ENCODE measurements at regions not wholly inside any gene's neighbourhood (a gene's known extent, or its start where the extent isn't known, plus 50 kb on each side); places are given as distances from the start of the nearest gene placed in this dataset.

DNA sequence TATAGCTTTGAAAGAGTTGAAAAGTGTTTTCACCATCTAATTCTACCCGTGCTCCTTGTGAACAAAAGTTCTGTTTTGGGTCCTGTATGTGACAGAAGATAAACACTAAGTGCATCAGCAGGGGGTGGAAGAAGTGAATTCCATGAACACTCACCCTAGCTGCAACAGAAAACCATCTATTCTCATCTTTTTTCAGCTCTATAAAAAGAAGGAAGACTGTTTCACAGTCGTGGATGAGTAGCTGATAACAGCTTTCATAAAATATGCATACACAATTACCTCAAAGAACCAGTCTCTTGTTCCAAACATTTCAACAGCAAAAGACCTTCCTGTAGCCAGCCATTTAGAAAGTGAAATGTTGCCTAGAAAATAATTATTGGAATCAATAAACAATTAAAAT is 281.7 kb upstream of the RASGRP1 start:
- no peak overlapping the region for H2BK15ac ChIP-seq (ENCODE audit: low read length)
- H2BK5ac ChIP-seq (ENCODE audit: low read depth, low read length) = no peak overlapping the region
- no peak overlapping the region for H3K18ac ChIP-seq (ENCODE audit: extremely low read depth, low read length)
- H4K91ac ChIP-seq (replicated peaks; ENCODE audit: insufficient read length, low read length) = no peak overlapping the region
- FAIRE-seq (no peak), DNase-seq (ENCODE audit: low read depth in 1 of 2, low spot score in 2 of 2) (no peak)
- no peak overlapping the region for H3K27ac ChIP-seq (ENCODE audit: low read depth, low read length)
- no peak overlapping the region for H3K14ac ChIP-seq (ENCODE audit: insufficient read length)
- POLR2A ChIA-PET (ENCODE audit: partially characterized antibody) = no interaction called here
- 93% methylated on average over 2 of the region's 2 CpGs; no CpG with 5 or more reads in 1 of the 2 experiments for WGBS, 2 experiments (ENCODE audit: extremely low coverage in 1 of 2, insufficient coverage in 1 of 2, insufficient read length in 1 of 2, insufficient replicate concordance in 2 of 2, low coverage in 1 of 2, low lambda C conversion rate in 2 of 2, missing lambda C conversion rate in 1 of 2)
- TF ChIP-seq KDM1A (IDR thresholded peaks at IDR 0.05; ENCODE audit: borderline replicate concordance, low read length) = no peak
- no peak for TF ChIP-seq RBBP5 (IDR thresholded peaks at IDR 0.05; ENCODE audit: borderline replicate concordance, low read depth, low read length)
- TF ChIP-seq EGR1 (IDR thresholded peaks at IDR 0.05; ENCODE audit: borderline replicate concordance, low read depth, low read length) = no peak
- no peak for TF ChIP-seq CHD1 (IDR thresholded peaks at IDR 0.05; ENCODE audit: low read depth, low read length)
- TF ChIP-seq SIN3A (conservative IDR thresholded peaks at IDR 0.05 in 1 of 2, IDR thresholded peaks at IDR 0.05 in 1 of 2; ENCODE audit: low read depth in 1 of 2, low read length in 2 of 2) = no peak
- TF ChIP-seq KDM5A (IDR thresholded peaks at IDR 0.05; ENCODE audit: low read length) = no peak
- TF ChIP-seq, protein P1, sequence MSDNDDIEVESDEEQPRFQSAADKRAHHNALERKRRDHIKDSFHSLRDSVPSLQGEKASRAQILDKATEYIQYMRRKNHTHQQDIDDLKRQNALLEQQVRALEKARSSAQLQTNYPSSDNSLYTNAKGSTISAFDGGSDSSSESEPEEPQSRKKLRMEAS (IDR thresholded peaks at IDR 0.05) = no peak
- TF ChIP-seq, protein P2, sequence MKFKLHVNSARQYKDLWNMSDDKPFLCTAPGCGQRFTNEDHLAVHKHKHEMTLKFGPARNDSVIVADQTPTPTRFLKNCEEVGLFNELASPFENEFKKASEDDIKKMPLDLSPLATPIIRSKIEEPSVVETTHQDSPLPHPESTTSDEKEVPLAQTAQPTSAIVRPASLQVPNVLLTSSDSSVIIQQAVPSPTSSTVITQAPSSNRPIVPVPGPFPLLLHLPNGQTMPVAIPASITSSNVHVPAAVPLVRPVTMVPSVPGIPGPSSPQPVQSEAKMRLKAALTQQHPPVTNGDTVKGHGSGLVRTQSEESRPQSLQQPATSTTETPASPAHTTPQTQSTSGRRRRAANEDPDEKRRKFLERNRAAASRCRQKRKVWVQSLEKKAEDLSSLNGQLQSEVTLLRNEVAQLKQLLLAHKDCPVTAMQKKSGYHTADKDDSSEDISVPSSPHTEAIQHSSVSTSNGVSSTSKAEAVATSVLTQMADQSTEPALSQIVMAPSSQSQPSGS (IDR thresholded peaks at IDR 0.05; ENCODE audit: low read length) = no peak
- TF ChIP-seq HDAC2 (IDR thresholded peaks at IDR 0.05; ENCODE audit: borderline replicate concordance in 1 of 2, low read depth in 2 of 2, low read length in 2 of 2) = no peak
- no peak for TF ChIP-seq CBX8 (IDR thresholded peaks at IDR 0.05; ENCODE audit: borderline replicate concordance, low read depth, low read length)
- H3K23me2 ChIP-seq (ENCODE audit: low read depth, low read length) = no peaks in the 10 kb centered on the region
- H3K36me3 ChIP-seq (ENCODE audit: control insufficient read depth in 2 of 4, insufficient read depth in 4 of 4, low read length in 3 of 4) = no peaks in the 10 kb centered on the region
- H3K79me2 ChIP-seq (ENCODE audit: control insufficient read depth in 1 of 2, insufficient read depth in 2 of 2, low read length in 2 of 2) = no peaks in the 10 kb centered on the region
- H2BK120ac ChIP-seq (replicated peaks; ENCODE audit: low read depth, low read length) = no peak overlapping the region
- no peaks in the 10 kb centered on the region for H3K9me3 ChIP-seq (ENCODE audit: insufficient read depth in 2 of 2, low read depth in 1 of 2, low read length in 1 of 2)
- no peak overlapping the region for H3K4ac ChIP-seq (replicated peaks; ENCODE audit: insufficient read length, low read depth, low read length)
- no peak overlapping the region for H2BK20ac ChIP-seq (ENCODE audit: low read length)
- no peak overlapping the region for H2BK12ac ChIP-seq (ENCODE audit: low read depth, low read length)
- H3K56ac ChIP-seq (replicated peaks; ENCODE audit: insufficient read length, low read depth, low read length) = no peak overlapping the region
- H3K4me3 ChIP-seq (ENCODE audit: extremely low read depth in 1 of 4, insufficient read depth in 2 of 4, low read depth in 3 of 4, low read length in 4 of 4) = no peak overlapping the region
- H3K79me1 ChIP-seq (ENCODE audit: low read depth, low read length) = no peaks in the 10 kb centered on the region
- no peak overlapping the region for H3K4me2 ChIP-seq (ENCODE audit: insufficient read depth in 1 of 2, low read depth in 2 of 2, low read length in 2 of 2)
- no peaks in the 10 kb centered on the region for H4K20me1 ChIP-seq (replicated peaks in 1 of 2; ENCODE audit: control insufficient read depth in 1 of 2, insufficient read depth in 2 of 2, low read length in 2 of 2)
- H2AFZ ChIP-seq (ENCODE audit: low read length) = no peak overlapping the region
- H3K27me3 ChIP-seq (replicated peaks in 1 of 4; ENCODE audit: control insufficient read depth in 3 of 4, extremely low read depth in 1 of 4, insufficient read depth in 3 of 4, low read length in 3 of 4) = no peaks in the 10 kb centered on the region; a peak in 1 of 7 replicates
- CTCF ChIA-PET (ENCODE audit: partially characterized antibody) = interaction anchor here (1.3 to 1.5 kb wide), 3 partner anchors 17 to 26 kb away, joined by 3 read pairs; no protein-coding TSS in a partner anchor
- H3K9ac ChIP-seq (replicated peaks in 1 of 4; ENCODE audit: extremely low read depth in 1 of 4, low read depth in 3 of 4, low read length in 3 of 4) = no peak overlapping the region
- H4K8ac ChIP-seq (ENCODE audit: extremely low read depth, insufficient read depth, low read length) = no peak overlapping the region
- H2AK5ac ChIP-seq (ENCODE audit: low read depth, low read length) = no peak overlapping the region
- H3K23ac ChIP-seq (ENCODE audit: insufficient read length) = no peak overlapping the region
- H4K5ac ChIP-seq (ENCODE audit: insufficient read length, low read depth, low read length) = no peak overlapping the region
- no peaks in the 10 kb centered on the region for H3K4me1 ChIP-seq (replicated peaks in 1 of 4; ENCODE audit: control insufficient read depth in 3 of 4, insufficient read depth in 4 of 4, low read length in 3 of 4)
